GM12873 (cell line): ENCODE measurements at regions not wholly inside any gene's neighbourhood (a gene's known extent, or its start where the extent isn't known, plus 50 kb on each side); places are given as distances from the start of the nearest gene placed in this dataset.

Source experiments
- TF ChIP-seq, protein P1 (sequence below): IDR thresholded peaks from 2 replicates; pipeline ENCODE4 v1.5.1; 2012; ENCODE audit warnings: low read depth, mild to moderate bottlenecking, moderate library complexity, low read length, control low read depth; ENCODE audit not compliant: insufficient read depth; ENCODE audit errors: missing control alignments

DNA sequence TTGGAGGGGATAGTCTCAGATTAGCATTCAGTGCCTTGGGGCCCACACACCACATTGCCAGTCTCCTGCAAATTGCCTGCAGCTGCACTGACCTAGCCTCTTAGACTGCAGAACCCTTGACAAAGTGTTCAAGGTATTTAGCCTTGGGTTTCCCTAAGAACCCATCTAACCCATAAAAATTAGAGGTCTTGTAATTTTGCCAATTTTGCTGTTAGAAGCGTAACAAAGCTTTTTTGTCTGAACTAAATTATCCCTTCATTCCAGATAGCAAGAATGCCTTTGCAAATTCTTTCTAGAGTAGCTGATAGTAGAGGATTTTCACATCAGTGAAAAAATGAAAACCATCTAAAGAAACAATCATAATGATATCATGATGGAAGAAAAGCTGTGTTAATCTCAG, 74.0 kb upstream of the CCNG1 start:
- TF ChIP-seq, protein P1, sequence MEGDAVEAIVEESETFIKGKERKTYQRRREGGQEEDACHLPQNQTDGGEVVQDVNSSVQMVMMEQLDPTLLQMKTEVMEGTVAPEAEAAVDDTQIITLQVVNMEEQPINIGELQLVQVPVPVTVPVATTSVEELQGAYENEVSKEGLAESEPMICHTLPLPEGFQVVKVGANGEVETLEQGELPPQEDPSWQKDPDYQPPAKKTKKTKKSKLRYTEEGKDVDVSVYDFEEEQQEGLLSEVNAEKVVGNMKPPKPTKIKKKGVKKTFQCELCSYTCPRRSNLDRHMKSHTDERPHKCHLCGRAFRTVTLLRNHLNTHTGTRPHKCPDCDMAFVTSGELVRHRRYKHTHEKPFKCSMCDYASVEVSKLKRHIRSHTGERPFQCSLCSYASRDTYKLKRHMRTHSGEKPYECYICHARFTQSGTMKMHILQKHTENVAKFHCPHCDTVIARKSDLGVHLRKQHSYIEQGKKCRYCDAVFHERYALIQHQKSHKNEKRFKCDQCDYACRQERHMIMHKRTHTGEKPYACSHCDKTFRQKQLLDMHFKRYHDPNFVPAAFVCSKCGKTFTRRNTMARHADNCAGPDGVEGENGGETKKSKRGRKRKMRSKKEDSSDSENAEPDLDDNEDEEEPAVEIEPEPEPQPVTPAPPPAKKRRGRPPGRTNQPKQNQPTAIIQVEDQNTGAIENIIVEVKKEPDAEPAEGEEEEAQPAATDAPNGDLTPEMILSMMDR = no peak

GRCh38 chr5:163366757-163367156, 70.6 kb upstream of the CCNG1 start:
- TF ChIP-seq, protein P1 = no peak

GRCh38 chr5:163369776-163370385, 67.5 kb upstream of the CCNG1 start:
- TF ChIP-seq, protein P1 = no peak

GRCh38 chr5:163373436-163374084, 63.8 kb upstream of the CCNG1 start:
- TF ChIP-seq, protein P1 = no peak

DNA sequence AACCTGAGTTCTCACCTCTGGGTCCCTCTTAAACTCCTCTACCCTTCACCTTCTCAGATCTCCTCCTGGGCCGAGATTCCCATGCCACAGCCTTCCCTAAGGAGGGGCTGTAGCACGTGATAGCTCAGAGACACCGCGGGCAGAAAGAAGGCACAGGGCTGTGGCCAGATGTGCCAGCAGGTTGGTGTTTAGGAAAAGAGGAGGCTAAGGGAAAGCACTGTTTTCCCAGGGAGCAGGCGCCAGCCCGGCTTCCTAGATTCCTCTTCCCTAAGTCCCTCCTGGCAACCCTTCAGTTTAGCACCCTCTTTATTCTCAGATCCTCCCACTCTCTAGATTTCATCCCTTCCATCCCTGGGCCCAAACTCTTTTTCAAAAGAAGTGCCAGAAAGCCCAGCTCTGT, 59.4 kb upstream of the CCNG1 start:
- TF ChIP-seq, protein P1 = no peak

GRCh38 chr5:163379298-163380155, 57.9 kb upstream of the CCNG1 start:
- TF ChIP-seq, protein P1 = no peak

DNA sequence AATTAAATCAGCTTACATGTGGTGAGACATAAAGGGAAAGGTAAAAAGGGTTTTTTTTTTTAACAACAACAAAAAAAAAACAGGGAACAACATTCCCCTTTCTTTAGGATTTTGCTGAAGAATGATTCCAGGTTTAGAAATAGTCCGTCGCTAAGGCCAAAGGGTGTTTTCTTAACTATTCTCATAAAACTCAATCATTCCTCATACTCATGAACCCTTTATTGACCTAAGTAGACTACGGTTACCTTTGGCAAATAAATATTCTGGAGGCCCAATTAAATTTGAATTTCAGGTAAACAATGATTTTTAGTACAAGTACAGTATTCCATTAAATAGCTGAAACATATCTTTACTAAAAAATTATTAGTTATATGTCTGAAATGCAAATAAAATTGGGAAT, 55.6 kb upstream of the CCNG1 start:
- TF ChIP-seq, protein P1 = no peak
